GM12864 (cell line): ENCODE measurements at regions not wholly inside any gene's neighbourhood (a gene's known extent, or its start where the extent isn't known, plus 50 kb on each side); places are given as distances from the start of the nearest gene placed in this dataset.

ENCODE experiments used
- DNase-seq: peaks from one replicate; pipeline ENCODE4 v3.0.0-alpha.2; 2011; ENCODE audit warnings: low read depth
- H3K4me3 ChIP-seq: 2 replicates; pipeline ENCODE4 v1.5.1; 2011; ENCODE audit warnings: mild to moderate bottlenecking, low read depth, low read length, control low read depth
- CTCF ChIP-seq: IDR thresholded peaks from 2 replicates; pipeline ENCODE4 v1.5.1; 2011; ENCODE audit warnings: low read depth, mild to moderate bottlenecking, moderate library complexity, low read length, control low read depth, inconsistent platforms; ENCODE audit errors: missing control alignments

DNA sequence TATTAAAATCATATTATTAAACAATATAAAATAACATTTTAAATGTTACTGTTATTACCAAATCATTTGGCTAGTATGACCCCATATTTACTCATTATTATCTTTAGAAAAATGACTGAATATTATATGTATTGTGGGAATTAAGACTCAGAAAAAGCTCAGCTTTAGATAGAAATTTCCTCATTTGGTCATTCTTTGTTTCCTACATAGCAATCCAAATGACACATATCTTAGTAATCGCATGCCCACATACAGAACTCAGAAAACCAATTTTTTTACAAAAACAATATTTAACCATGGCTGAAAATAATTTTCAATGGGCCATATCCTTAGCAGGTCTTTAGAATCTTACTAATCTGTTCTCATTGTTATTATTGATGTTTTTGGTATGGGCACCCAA lies 53.8 kb upstream of the TSLP start:
- no peak for TF ChIP-seq CTCF
- no peak overlapping the region for H3K4me3 ChIP-seq
- DNase-seq: no peak
